NCI-H524 (cell line): ENCODE measurements at regions not wholly inside any gene's neighbourhood (a gene's known extent, or its start where the extent isn't known, plus 50 kb on each side); places are given as distances from the start of the nearest gene placed in this dataset.
"Not testable (repeated sequence)": the region's sequence is repeated elsewhere in the genome, so short reads cannot be mapped to it uniquely, and the experiment has no call there.

ENCODE experiments used
- DNase-seq, 2 experiments: peaks; one replicate each; lab custom pipeline; 2025; lab: John Stamatoyannopoulos, UW

GRCh38 chr1:173342736-173343135 is 134.4 kb upstream of the PRDX6 start:
- no peak for DNase-seq

- no peak for DNase-seq
Observed at GRCh38 chr1:173344034-173344743, 132.9 kb upstream of the PRDX6 start.

- DNase-seq = no peak
Observed at GRCh38 chr1:173347282-173347818, 129.8 kb upstream of the PRDX6 start.

- DNase-seq = not testable (repeated sequence)
Observed at GRCh38 chr1:173352635-173353034, 124.5 kb upstream of the PRDX6 start.

- DNase-seq = no peak
Observed at GRCh38 chr1:173353350-173353749, 123.8 kb upstream of the PRDX6 start.

GRCh38 chr1:173354937-173355280 is 122.2 kb upstream of the PRDX6 start:
- no peak for DNase-seq

- DNase-seq = no peak
Observed at GRCh38 chr1:173355281-173356031, 121.7 kb upstream of the PRDX6 start.

GRCh38 chr1:173356191-173356762 is 120.9 kb upstream of the PRDX6 start:
- no peak for DNase-seq

- DNase-seq = no peak
Observed at GRCh38 chr1:173360487-173361063, 116.6 kb upstream of the PRDX6 start.

- no peak for DNase-seq
Observed at GRCh38 chr1:173362543-173362942, 114.6 kb upstream of the PRDX6 start.

- DNase-seq = no peak
Observed at GRCh38 chr1:173364827-173365226, 112.3 kb upstream of the PRDX6 start.

GRCh38 chr1:173365341-173365740 is 111.8 kb upstream of the PRDX6 start:
- DNase-seq = no peak

- DNase-seq = no peak
Observed at GRCh38 chr1:173367136-173367535, 110.0 kb upstream of the PRDX6 start.

GRCh38 chr1:173370586-173370985 is 106.5 kb upstream of the PRDX6 start:
- not testable (repeated sequence) for DNase-seq

GRCh38 chr1:173376065-173376464 is 101.1 kb upstream of the PRDX6 start:
- DNase-seq = not testable (repeated sequence)

GRCh38 chr1:173377266-173377665 is 99.9 kb upstream of the PRDX6 start:
- DNase-seq = no peak

GRCh38 chr1:173383351-173383750 is 93.8 kb upstream of the PRDX6 start:
- no peak for DNase-seq

GRCh38 chr1:173388352-173388751 is 88.8 kb upstream of the PRDX6 start:
- no peak for DNase-seq

GRCh38 chr1:173392895-173393658 is 84.1 kb upstream of the PRDX6 start:
- DNase-seq = no peak

GRCh38 chr1:173393659-173394000 is 83.5 kb upstream of the PRDX6 start:
- DNase-seq = no peak

GRCh38 chr1:173394813-173395212 is 82.3 kb upstream of the PRDX6 start:
- not testable (repeated sequence) for DNase-seq

- no peak for DNase-seq
Observed at GRCh38 chr1:173395762-173396161, 81.4 kb upstream of the PRDX6 start.
